ENCODE measurements at regions not wholly inside any gene's neighbourhood (a gene's known extent, or its start where the extent isn't known, plus 50 kb on each side); places are given as distances from the start of the nearest gene placed in this dataset.
A peak's percentile ranks its signal among the peaks of the same experiment; 100 is the strongest.

GRCh38 chr2:120612471-120612870 lies 123.2 kb upstream of the GLI2 start:
- FAIRE-seq: no peak
- intact Hi-C loops (cut with DNase I): no loop called here

GRCh38 chr2:120612931-120613330 lies 122.7 kb upstream of the GLI2 start:
- no peak overlapping the region for H3K9ac ChIP-seq (ENCODE audit: low read length in 3 of 3)
- H3K4me3 ChIP-seq (ENCODE audit: low read length in 3 of 3): no peak overlapping the region
- FAIRE-seq: no peak
- H3K27ac ChIP-seq (ENCODE audit: low read depth in 2 of 2, low read length in 2 of 2): no peak overlapping the region
- H3K27me3 ChIP-seq (ENCODE audit: control insufficient read depth, insufficient read depth, low read length): no peaks in the 10 kb centered on the region
- H3K4me1 ChIP-seq (ENCODE audit: control insufficient read depth in 2 of 3, insufficient read depth in 2 of 3, low read depth in 1 of 3, low read length in 3 of 3): no peaks in the 10 kb centered on the region
- DNase-seq: peak in 1 of 5 donors; percentile 25
- TF ChIP-seq CTCF (IDR thresholded peaks at IDR 0.05; ENCODE audit: borderline replicate concordance, extremely low read depth, insufficient read depth): no peak
- intact Hi-C loops (cut with DNase I): no loop called here
- H3K36me3 ChIP-seq (ENCODE audit: control insufficient read depth in 2 of 3, insufficient read depth in 3 of 3, low read length in 3 of 3): no peaks in the 10 kb centered on the region
- H3K9me3 ChIP-seq (ENCODE audit: control insufficient read depth in 2 of 3, insufficient read depth in 1 of 3, low read length in 3 of 3): no peaks in the 10 kb centered on the region

More at GRCh38 chr2:120612471-120612870, 123.2 kb upstream of the GLI2 start:
- Histone ChIP-seq H3K27ac (ENCODE audit: low read depth in 2 of 2, low read length in 2 of 2) (no peak overlapping the region), H3K9ac (ENCODE audit: low read length in 3 of 3) (no peak overlapping the region), H3K36me3 (ENCODE audit: control insufficient read depth in 2 of 3, insufficient read depth in 3 of 3, low read length in 3 of 3) (no peaks in the 10 kb centered on the region), H3K4me3 (ENCODE audit: low read length in 3 of 3) (no peak overlapping the region), H3K9me3 (ENCODE audit: control insufficient read depth in 2 of 3, insufficient read depth in 1 of 3, low read length in 3 of 3) (no peaks in the 10 kb centered on the region), H3K4me1 (ENCODE audit: control insufficient read depth in 2 of 3, insufficient read depth in 2 of 3, low read depth in 1 of 3, low read length in 3 of 3) (no peaks in the 10 kb centered on the region), H3K27me3 (ENCODE audit: control insufficient read depth, insufficient read depth, low read length) (no peaks in the 10 kb centered on the region)
- TF ChIP-seq CTCF (IDR thresholded peaks at IDR 0.05; ENCODE audit: borderline replicate concordance, extremely low read depth, insufficient read depth): no peak
- DNase-seq: peak in 1 of 5 donors; percentile 36

- Histone ChIP-seq H3K9ac (ENCODE audit: low read length in 3 of 3) (no peak overlapping the region), H3K9me3 (ENCODE audit: control insufficient read depth in 2 of 3, insufficient read depth in 1 of 3, low read length in 3 of 3) (no peaks in the 10 kb centered on the region), H3K36me3 (ENCODE audit: control insufficient read depth in 2 of 3, insufficient read depth in 3 of 3, low read length in 3 of 3) (no peaks in the 10 kb centered on the region), H3K27me3 (ENCODE audit: control insufficient read depth, insufficient read depth, low read length) (no peaks in the 10 kb centered on the region), H3K4me1 (ENCODE audit: control insufficient read depth in 2 of 3, insufficient read depth in 2 of 3, low read depth in 1 of 3, low read length in 3 of 3) (no peaks in the 10 kb centered on the region), H3K27ac (ENCODE audit: low read depth in 2 of 2, low read length in 2 of 2) (no peak overlapping the region), H3K4me3 (ENCODE audit: low read length in 3 of 3) (no peak overlapping the region)
- no peak for TF ChIP-seq CTCF (IDR thresholded peaks at IDR 0.05; ENCODE audit: borderline replicate concordance, extremely low read depth, insufficient read depth)
- intact Hi-C loops (cut with DNase I): no loop called here
- DNase-seq (peak in 2 of 5 donors; percentile 21 to 51), FAIRE-seq (no peak)
Measured at GRCh38 chr2:120613742-120614571, 121.7 kb upstream of the GLI2 start.

Data from kidney (tissue), 13 donors.